ENCODE measurements at regions not wholly inside any gene's neighbourhood (a gene's known extent, or its start where the extent isn't known, plus 50 kb on each side); places are given as distances from the start of the nearest gene placed in this dataset.
A peak's percentile ranks its signal among the peaks of the same experiment; 100 is the strongest.

GRCh38 chr1:192053531-192053971 is 104.7 kb upstream of the RGS18 start:
- DNase-seq: no peak

- DNase-seq: no peak
Measured at GRCh38 chr1:192057766-192058165, 100.5 kb upstream of the RGS18 start.

GRCh38 chr1:192059407-192059806 is 98.9 kb upstream of the RGS18 start:
- no peak for DNase-seq

- DNase-seq: no peak
Measured at GRCh38 chr1:192061556-192061955, 96.7 kb upstream of the RGS18 start.

- no peak for DNase-seq
Measured at GRCh38 chr1:192065087-192065486, 93.2 kb upstream of the RGS18 start.

GRCh38 chr1:192066202-192066601 is 92.1 kb upstream of the RGS18 start:
- DNase-seq: no peak

- no peak for DNase-seq
Measured at GRCh38 chr1:192067360-192067759, 90.9 kb upstream of the RGS18 start.

GRCh38 chr1:192070213-192070612 is 88.0 kb upstream of the RGS18 start:
- no peak for DNase-seq

- no peak for DNase-seq
Measured at GRCh38 chr1:192080684-192081083, 77.6 kb upstream of the RGS18 start.

- no peak for DNase-seq
Measured at GRCh38 chr1:192081359-192081758, 76.9 kb upstream of the RGS18 start.

- no peak for DNase-seq
Measured at GRCh38 chr1:192086644-192087043, 71.6 kb upstream of the RGS18 start.

- DNase-seq: no peak
Measured at GRCh38 chr1:192087334-192087733, 70.9 kb upstream of the RGS18 start.

- no peak for DNase-seq
Measured at GRCh38 chr1:192088496-192088895, 69.8 kb upstream of the RGS18 start.

GRCh38 chr1:192098001-192098400 is 60.3 kb upstream of the RGS18 start:
- DNase-seq: no peak

GRCh38 chr1:192099328-192099727 is 58.9 kb upstream of the RGS18 start:
- DNase-seq: no peak

GRCh38 chr1:192100686-192101468 is 57.4 kb upstream of the RGS18 start:
- no peak for DNase-seq

- DNase-seq: no peak
Measured at GRCh38 chr1:192104128-192104527, 54.1 kb upstream of the RGS18 start.

GRCh38 chr1:192104852-192105251 is 53.4 kb upstream of the RGS18 start:
- peak; percentile 12 for DNase-seq

GRCh38 chr1:192108161-192108560 is 50.1 kb upstream of the RGS18 start:
- DNase-seq: no peak
